HUES6 (cell line): ENCODE measurements at regions not wholly inside any gene's neighbourhood (a gene's known extent, or its start where the extent isn't known, plus 50 kb on each side); places are given as distances from the start of the nearest gene placed in this dataset.

Experiments used
- H3K27ac ChIP-seq: 2 replicates; pipeline ENCODE4 v1.7.0; 2013; ENCODE audit warnings: low read depth, mild to moderate bottlenecking, low read length, inconsistent platforms
- H3K27me3 ChIP-seq: 2 replicates; pipeline ENCODE4 v1.6.1; 2013; ENCODE audit warnings: low read length; ENCODE audit not compliant: control insufficient read depth, insufficient read depth
- H3K36me3 ChIP-seq: 2 replicates; pipeline ENCODE4 v1.6.1; 2013; ENCODE audit warnings: low read length; ENCODE audit not compliant: control insufficient read depth, insufficient read depth
- H3K4me1 ChIP-seq: 2 replicates; pipeline ENCODE4 v1.6.1; 2013; ENCODE audit warnings: low read length; ENCODE audit not compliant: control insufficient read depth, insufficient read depth
- H3K4me3 ChIP-seq: 2 replicates; pipeline ENCODE4 v1.5.1; 2013; ENCODE audit warnings: low read depth, low read length
- H3K9ac ChIP-seq: one replicate; pipeline ENCODE4 v1.6.1; 2013; ENCODE audit warnings: mild to moderate bottlenecking, low read length
- H3K9me3 ChIP-seq: 2 replicates; pipeline ENCODE4 v1.6.1; 2013; ENCODE audit warnings: low read depth, low read length; ENCODE audit not compliant: control insufficient read depth, insufficient read depth

- Histone ChIP-seq H3K4me1 (no peaks in the 10 kb centered on the region), H3K4me3 (no peak overlapping the region), H3K27me3 (no peaks in the 10 kb centered on the region), H3K9ac (no peak overlapping the region), H3K36me3 (no peaks in the 10 kb centered on the region), H3K27ac (no peak overlapping the region), H3K9me3 (peaks cover 11% of the 10 kb centered on the region)
These were observed 61.4 kb upstream of the TNFSF18 start for GRCh38 chr1:173112129-173112528.

GRCh38 chr1:173107696-173108095 is 57.0 kb upstream of the TNFSF18 start:
- Histone ChIP-seq H3K27ac (no peak overlapping the region), H3K9me3 (peaks cover 16% of the 10 kb centered on the region), H3K4me1 (no peaks in the 10 kb centered on the region), H3K9ac (no peak overlapping the region), H3K36me3 (no peaks in the 10 kb centered on the region), H3K27me3 (no peaks in the 10 kb centered on the region), H3K4me3 (no peak overlapping the region)

- Histone ChIP-seq H3K4me1 (no peaks in the 10 kb centered on the region), H3K36me3 (no peaks in the 10 kb centered on the region), H3K9ac (no peak overlapping the region), H3K27me3 (no peaks in the 10 kb centered on the region), H3K4me3 (no peak overlapping the region), H3K27ac (no peak overlapping the region), H3K9me3 (peaks cover 7% of the 10 kb centered on the region)
These were observed 52.3 kb upstream of the TNFSF18 start for GRCh38 chr1:173103006-173103405.

GRCh38 chr1:173101589-173101988 is 50.8 kb upstream of the TNFSF18 start:
- Histone ChIP-seq H3K9ac (no peak overlapping the region), H3K4me1 (no peaks in the 10 kb centered on the region), H3K4me3 (no peak overlapping the region), H3K9me3 (peaks cover 5% of the 10 kb centered on the region; the same call in 1 of the 2 replicates), H3K27me3 (no peaks in the 10 kb centered on the region), H3K27ac (no peak overlapping the region), H3K36me3 (no peaks in the 10 kb centered on the region)

GRCh38 chr1:173100476-173101107 is 49.9 kb upstream of the TNFSF18 start:
- Histone ChIP-seq H3K36me3 (no peaks in the 10 kb centered on the region), H3K27me3 (no peaks in the 10 kb centered on the region), H3K9me3 (peaks cover 5% of the 10 kb centered on the region; the same call in 1 of the 2 replicates), H3K4me3 (no peak overlapping the region), H3K9ac (no peak overlapping the region), H3K27ac (no peak overlapping the region), H3K4me1 (no peaks in the 10 kb centered on the region)
